Kidney tubule cell (primary cell): ENCODE measurements at regions not wholly inside any gene's neighbourhood (a gene's known extent, or its start where the extent isn't known, plus 50 kb on each side); places are given as distances from the start of the nearest gene placed in this dataset.
"Not testable (repeated sequence)": the region's sequence is repeated elsewhere in the genome, so short reads cannot be mapped to it uniquely, and the experiment has no call there.

ENCODE experiments used
- DNase-seq: peaks from one replicate; pipeline ENCODE4 v3.0.0-alpha.2; 2018; ENCODE audit warnings: low spot score

- DNase-seq, result no peak
Measured at GRCh38 chr16:88128556-88128955, 177.3 kb downstream of the BANP start.

GRCh38 chr16:88129133-88129532 lies 177.9 kb downstream of the BANP start:
- not testable (repeated sequence) for DNase-seq

GRCh38 chr16:88130016-88130415 lies 178.8 kb downstream of the BANP start:
- no peak for DNase-seq

GRCh38 chr16:88130681-88131080 lies 179.4 kb downstream of the BANP start:
- DNase-seq, result no peak

- DNase-seq, result no peak
Measured at GRCh38 chr16:88131256-88131655, 180.0 kb downstream of the BANP start.

GRCh38 chr16:88131966-88132365 lies 180.7 kb downstream of the BANP start:
- DNase-seq, result no peak

- no peak for DNase-seq
Measured at GRCh38 chr16:88132836-88133506, 181.7 kb downstream of the BANP start.

- DNase-seq, result no peak
Measured at GRCh38 chr16:88133507-88133843, 182.2 kb downstream of the BANP start.

- DNase-seq, result not testable (repeated sequence)
Measured at GRCh38 chr16:88134172-88134898, 183.1 kb downstream of the BANP start.

- DNase-seq, result not testable (repeated sequence)
Measured at GRCh38 chr16:88134899-88135682, 183.9 kb downstream of the BANP start.

- not testable (repeated sequence) for DNase-seq
Measured at GRCh38 chr16:88136211-88136713, 185.0 kb downstream of the BANP start.

- not testable (repeated sequence) for DNase-seq
Measured at GRCh38 chr16:88136939-88137338, 185.7 kb downstream of the BANP start.

- not testable (repeated sequence) for DNase-seq
Measured at GRCh38 chr16:88139141-88139540, 187.9 kb downstream of the BANP start.

- DNase-seq, result not testable (repeated sequence)
Measured at GRCh38 chr16:88140195-88140594, 189.0 kb downstream of the BANP start.

GRCh38 chr16:88141580-88141979 lies 190.3 kb downstream of the BANP start:
- DNase-seq, result no peak

GRCh38 chr16:88142056-88142935 lies 191.1 kb downstream of the BANP start:
- not testable (repeated sequence) for DNase-seq

GRCh38 chr16:88143122-88144027 lies 192.1 kb downstream of the BANP start:
- not testable (repeated sequence) for DNase-seq

- no peak for DNase-seq
Measured at GRCh38 chr16:88144028-88144511, 192.8 kb downstream of the BANP start.

- DNase-seq, result not testable (repeated sequence)
Measured at GRCh38 chr16:88145376-88145775, 194.1 kb downstream of the BANP start.

- not testable (repeated sequence) for DNase-seq
Measured at GRCh38 chr16:88145824-88146405, 194.7 kb downstream of the BANP start.
